ENCODE measurements at regions not wholly inside any gene's neighbourhood (a gene's known extent, or its start where the extent isn't known, plus 50 kb on each side); places are given as distances from the start of the nearest gene placed in this dataset.

DNA sequence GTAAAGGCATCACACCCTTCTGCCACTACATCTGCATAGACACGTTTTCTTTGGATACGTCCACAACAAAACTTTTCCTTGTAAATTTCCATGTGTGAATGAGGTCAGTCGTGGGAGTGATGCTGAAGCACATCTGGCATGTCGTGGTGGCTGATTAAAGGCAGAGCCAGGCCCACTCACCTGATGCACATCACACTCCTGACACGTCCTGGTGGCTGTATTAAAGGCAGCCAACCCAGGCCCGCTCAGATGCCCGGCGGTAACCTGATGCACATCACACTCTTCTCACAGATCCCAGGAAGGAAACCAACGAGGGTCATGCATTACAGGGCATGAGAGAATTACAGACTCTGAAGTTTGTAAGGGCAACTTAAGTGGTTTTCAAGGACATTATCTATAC lies 321.6 kb upstream of the B3GAT1 start (continued):
- no peak for TF ChIP-seq ZHX1 (CRISPR knock-in tag; IDR thresholded peaks at IDR 0.05; ENCODE audit: low read depth)

- intact Hi-C loops (cut with micrococcal nuclease; ENCODE audit: unreplicated experiment): no loop called here
- no peaks in the 10 kb centered on the region for H3K36me3 ChIP-seq (replicated peaks in 1 of 2; ENCODE audit: control insufficient read depth in 1 of 2, insufficient read depth in 2 of 2, low read length in 2 of 2)
- ATAC-seq (no peak), DNase-seq (ENCODE audit: low spot score) (no peak), FAIRE-seq (no peak)
- in situ Hi-C loops (cut with HindIII; ENCODE audit: extremely low pct_ligation_motif_present, low pct_unique_long_range_greater_than_20kb): no loop called here
- no peak overlapping the region for H3K9ac ChIP-seq (ENCODE audit: insufficient read depth, low read depth, low read length)
- no peaks in the 10 kb centered on the region; the same call in 1 of the 2 replicates for H4K20me1 ChIP-seq (ENCODE audit: insufficient read depth, low read length)
- ChIA-PET POLR2A (no interaction called here), CTCF (ENCODE audit: low intra/inter-chr PET ratio, low total read pairs) (no interaction called here)
- no peak for TF ChIP-seq ZNF124 (CRISPR knock-in tag; IDR thresholded peaks at IDR 0.05)
- no peak for TF ChIP-seq RFX3 (CRISPR knock-in tag; IDR thresholded peaks at IDR 0.05)
- TF ChIP-seq ZNF260 (CRISPR knock-in tag; IDR thresholded peaks at IDR 0.05; ENCODE audit: borderline replicate concordance, low read depth): no peak
- TF ChIP-seq TBL1XR1 (IDR thresholded peaks at IDR 0.05; ENCODE audit: borderline replicate concordance, low read length, partially characterized antibody): no peak
- no peak for TF ChIP-seq ERF (CRISPR knock-in tag; IDR thresholded peaks at IDR 0.05)
- no peak for TF ChIP-seq ETV5 (CRISPR knock-in tag; IDR thresholded peaks at IDR 0.05; ENCODE audit: borderline replicate concordance)
- TF ChIP-seq ZNF329 (CRISPR knock-in tag; IDR thresholded peaks at IDR 0.05; ENCODE audit: low read depth): no peak
- H3K4me1 ChIP-seq (ENCODE audit: insufficient read depth, low read length): peaks cover 4% of the 10 kb centered on the region; the same call in 1 of the 2 replicates
- no TSS peak for BruUV-seq (replicated peaks)
- H3K27me3 ChIP-seq (ENCODE audit: control insufficient read depth in 1 of 2, insufficient read depth in 2 of 2, low read length in 2 of 2): peaks cover 3 to 21% of the 10 kb centered on the region in 2 experiments; a peak in 3 of 5 replicates
- no peak overlapping the region for H3K27ac ChIP-seq (ENCODE audit: extremely low read length, insufficient read depth, low read length)
- H3K4me3 ChIP-seq (replicated peaks in 1 of 3; ENCODE audit: insufficient read depth in 1 of 3, low read depth in 2 of 3, low read length in 3 of 3): no peak overlapping the region
- no peaks in the 10 kb centered on the region for H3K9me3 ChIP-seq (ENCODE audit: low read length)
- H3K79me2 ChIP-seq (ENCODE audit: insufficient read depth, low read length): no peaks in the 10 kb centered on the region
- H2AFZ ChIP-seq (ENCODE audit: low read length): no peak overlapping the region
- H3K4me2 ChIP-seq (ENCODE audit: low read depth, low read length): no peak overlapping the region
- 32% methylated on average over 9 of the region's 9 CpGs for WGBS (ENCODE audit: low lambda C conversion rate)
These were observed 319.3 kb upstream of the B3GAT1 start for GRCh38 chr11:134731213-134731961.
